Large intestine (tissue), 3 donors: ENCODE measurements at regions not wholly inside any gene's neighbourhood (a gene's known extent, or its start where the extent isn't known, plus 50 kb on each side); places are given as distances from the start of the nearest gene placed in this dataset.

ENCODE experiments used
- DNase-seq, 2 donors: peaks; one replicate each; pipeline versions ENCODE4 v3.0.0 to v3.0.0-alpha.2; 2013
- H3K27ac ChIP-seq: one replicate; pipeline ENCODE4 v1.5.1; 2013; ENCODE audit warnings: low read length
- H3K27me3 ChIP-seq: 2 replicates; pipeline ENCODE4 v1.6.1; 2013; ENCODE audit warnings: low read length; ENCODE audit not compliant: control insufficient read depth, insufficient read depth
- H3K36me3 ChIP-seq: 2 replicates; pipeline ENCODE4 v1.6.1; 2013; ENCODE audit warnings: low read length; ENCODE audit not compliant: control insufficient read depth, insufficient read depth
- H3K4me1 ChIP-seq: one replicate; pipeline ENCODE4 v1.6.1; 2013; ENCODE audit warnings: low read length; ENCODE audit not compliant: control insufficient read depth, insufficient read depth
- H3K4me3 ChIP-seq: one replicate; pipeline ENCODE4 v1.5.1; 2013; ENCODE audit warnings: low read length
- H3K9me3 ChIP-seq: one replicate; pipeline ENCODE4 v1.6.1; 2013; ENCODE audit warnings: mild to moderate bottlenecking, low read depth, low read length, moderate library complexity; ENCODE audit not compliant: control insufficient read depth
- WGBS: methylation state at CpG from one replicate; pipeline ENCODE4 v1.1.5; 2013; ENCODE audit warnings: low lambda C conversion rate; ENCODE audit not compliant: insufficient coverage; 5-methylcytosine and 5-hydroxymethylcytosine counted together

DNA sequence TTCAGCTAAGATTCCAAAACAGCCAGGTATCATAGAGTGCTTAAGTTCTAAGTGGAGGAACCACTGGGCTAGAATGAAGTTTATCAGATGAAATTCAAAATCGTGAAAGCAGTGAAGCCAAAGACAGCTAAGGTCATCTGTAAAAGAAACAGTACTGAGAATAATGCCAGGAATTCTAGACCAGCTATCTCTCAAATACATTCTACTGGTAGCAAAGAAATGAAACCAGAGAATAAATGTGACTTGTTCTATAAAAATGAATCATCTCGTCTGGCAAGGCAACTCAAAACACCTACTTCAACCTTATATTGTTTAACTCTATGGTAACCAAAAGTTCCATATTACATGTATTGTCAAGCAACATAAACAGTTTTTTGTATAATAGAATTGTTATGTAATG lies 51.3 kb upstream of the RGMB start:
- WGBS, result no CpG with 5 or more reads among the region's 2 CpGs
- DNase-seq, result no peak
- H3K4me3 ChIP-seq, result no peak overlapping the region

DNA sequence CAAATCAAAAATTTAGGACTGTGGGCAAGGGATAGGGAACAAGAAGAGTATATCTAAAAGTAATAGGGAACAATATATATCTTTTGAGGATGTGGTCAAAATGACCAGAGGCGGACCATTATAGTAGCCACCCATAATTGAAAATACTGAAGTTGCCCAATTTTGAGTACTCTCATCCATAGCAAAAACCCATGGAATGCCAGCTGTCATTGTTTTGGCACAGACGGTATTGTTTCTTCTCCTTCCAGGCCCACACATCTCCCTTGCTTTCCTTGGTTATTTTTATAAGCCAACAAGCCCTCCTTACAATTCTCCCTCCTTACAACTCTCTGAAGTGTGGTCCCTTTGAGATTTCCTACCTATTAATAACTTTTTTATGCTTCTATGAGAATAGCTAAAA lies 50.4 kb upstream of the RGMB start:
- no peak overlapping the region for H3K4me3 ChIP-seq
- H3K36me3 ChIP-seq, result no peaks in the 10 kb centered on the region
- WGBS, result 100% methylated on average over 1 of the region's 2 CpGs
- no peaks in the 10 kb centered on the region for H3K4me1 ChIP-seq
- no peak for DNase-seq
- no peak overlapping the region for H3K27ac ChIP-seq
- H3K27me3 ChIP-seq, result no peaks in the 10 kb centered on the region
- no peaks in the 10 kb centered on the region for H3K9me3 ChIP-seq

More for the DNA sequence above, 51.3 kb upstream of the RGMB start:
- Histone ChIP-seq H3K36me3 (no peaks in the 10 kb centered on the region), H3K27me3 (no peaks in the 10 kb centered on the region), H3K27ac (no peak overlapping the region), H3K9me3 (no peaks in the 10 kb centered on the region), H3K4me1 (no peaks in the 10 kb centered on the region)
